NOMO-1 treated with dmso at 0.1 percent for 144 hours (cell line): ENCODE measurements at regions not wholly inside any gene's neighbourhood (a gene's known extent, or its start where the extent isn't known, plus 50 kb on each side); places are given as distances from the start of the nearest gene placed in this dataset.
"Not testable (repeated sequence)": the region's sequence is repeated elsewhere in the genome, so short reads cannot be mapped to it uniquely, and the experiment has no call there.

Source experiments
- DNase-seq: peaks from one replicate; lab custom pipeline; 2025; ENCODE audit not compliant: unreplicated experiment; lab: John Stamatoyannopoulos, UW

GRCh38 chr12:89840162-89840922 lies 131.7 kb upstream of the ATP2B1 start:
- peak; percentile 23 for DNase-seq

- DNase-seq = no peak
Observed at GRCh38 chr12:89839444-89839843, 130.8 kb upstream of the ATP2B1 start.

- DNase-seq = no peak
Observed at GRCh38 chr12:89838833-89839232, 130.2 kb upstream of the ATP2B1 start.

- DNase-seq = no peak
Observed at GRCh38 chr12:89836026-89836425, 127.4 kb upstream of the ATP2B1 start.

GRCh38 chr12:89834676-89835075 lies 126.0 kb upstream of the ATP2B1 start:
- no peak for DNase-seq

GRCh38 chr12:89833337-89834252 lies 125.0 kb upstream of the ATP2B1 start:
- DNase-seq = no peak

GRCh38 chr12:89832336-89832735 lies 123.7 kb upstream of the ATP2B1 start:
- no peak for DNase-seq

- no peak for DNase-seq
Observed at GRCh38 chr12:89831310-89832095, 122.9 kb upstream of the ATP2B1 start.

- DNase-seq = no peak
Observed at GRCh38 chr12:89829434-89829975, 120.9 kb upstream of the ATP2B1 start.

- DNase-seq = no peak
Observed at GRCh38 chr12:89828575-89828974, 119.9 kb upstream of the ATP2B1 start.

GRCh38 chr12:89827592-89827991 lies 119.0 kb upstream of the ATP2B1 start:
- DNase-seq = no peak

GRCh38 chr12:89826468-89826867 lies 117.8 kb upstream of the ATP2B1 start:
- no peak for DNase-seq

GRCh38 chr12:89825591-89826449 lies 117.2 kb upstream of the ATP2B1 start:
- no peak for DNase-seq

- DNase-seq = no peak
Observed at GRCh38 chr12:89824822-89825221, 116.2 kb upstream of the ATP2B1 start.

GRCh38 chr12:89822992-89823391 lies 114.4 kb upstream of the ATP2B1 start:
- DNase-seq = not testable (repeated sequence)

GRCh38 chr12:89821896-89822295 lies 113.3 kb upstream of the ATP2B1 start:
- DNase-seq = no peak

GRCh38 chr12:89817501-89818226 lies 109.0 kb upstream of the ATP2B1 start:
- no peak for DNase-seq

GRCh38 chr12:89815225-89815624 lies 106.6 kb upstream of the ATP2B1 start:
- no peak for DNase-seq

- DNase-seq = no peak
Observed at GRCh38 chr12:89803412-89803811, 94.8 kb upstream of the ATP2B1 start.
